Smooth muscle cell (in vitro differentiated cells): ENCODE measurements at regions not wholly inside any gene's neighbourhood (a gene's known extent, or its start where the extent isn't known, plus 50 kb on each side); places are given as distances from the start of the nearest gene placed in this dataset.

Experiments used
- DNase-seq: peaks from one replicate; lab custom pipeline; 2025; ENCODE audit not compliant: unreplicated experiment; lab: John Stamatoyannopoulos, UW
- H2AFZ ChIP-seq: fragments of 200-600 bp; sonication (generic); 2 replicates; pipeline ENCODE4 v1.6.0; 2016; ENCODE audit warnings: antibody characterized with exemption, low read depth, mild to moderate bottlenecking
- H3F3A ChIP-seq: fragments of 200-600 bp; sonication (generic); 2 replicates; pipeline ENCODE4 v1.6.0; 2017; ENCODE audit warnings: antibody characterized with exemption, low read depth
- H3K27ac ChIP-seq: fragments of 200-600 bp; sonication (generic); 2 replicates; pipeline ENCODE4 v1.5.1; 2016; ENCODE audit warnings: low read depth, mild to moderate bottlenecking
- H3K27me3 ChIP-seq: fragments of 200-600 bp; sonication (generic); 2 replicates; pipeline ENCODE4 v1.6.1; 2016; ENCODE audit warnings: low read depth, mild to moderate bottlenecking
- H3K36me3 ChIP-seq: fragments of 200-600 bp; sonication (generic); 2 replicates; pipeline ENCODE4 v1.5.1; 2016; ENCODE audit warnings: low read depth
- H3K4me1 ChIP-seq: fragments of 200-600 bp; sonication (generic); 2 replicates; pipeline ENCODE4 v1.5.1; 2016; ENCODE audit warnings: low read depth
- H3K4me2 ChIP-seq: fragments of 200-600 bp; sonication (generic); 2 replicates; pipeline ENCODE4 v1.6.0; 2016; ENCODE audit warnings: mild to moderate bottlenecking
- H3K4me3 ChIP-seq: fragments of 200-600 bp; sonication (generic); 2 replicates; pipeline ENCODE4 v1.5.1; 2016; ENCODE audit warnings: mild to moderate bottlenecking
- H3K79me2 ChIP-seq: fragments of 200-600 bp; sonication (generic); 2 replicates; pipeline ENCODE4 v1.6.0; 2016; ENCODE audit warnings: low read depth, mild to moderate bottlenecking
- H3K9ac ChIP-seq: fragments of 200-600 bp; sonication (generic); 2 replicates; pipeline ENCODE4 v1.6.0; 2016; ENCODE audit warnings: low read depth
- H3K9me3 ChIP-seq: fragments of 200-600 bp; sonication (generic); replicated peaks from 2 replicates; pipeline ENCODE4 v1.5.1; 2016; ENCODE audit warnings: low read depth
- H4K20me1 ChIP-seq: fragments of 200-600 bp; sonication (generic); 2 replicates; pipeline ENCODE4 v1.6.0; 2016; ENCODE audit warnings: low read depth
- CTCF ChIP-seq: fragments of 200-600 bp; sonication (generic); IDR thresholded peaks from 2 replicates; pipeline ENCODE4 v1.5.1; 2017; ENCODE audit warnings: borderline replicate concordance, mild to moderate bottlenecking, antibody characterized with exemption; ENCODE audit not compliant: insufficient read depth, poor library complexity, severe bottlenecking
- WGBS: methylation state at CpG from one replicate; pipeline ENCODE4 v1.1.7; 2016; ENCODE audit warnings: low lambda C conversion rate; 5-methylcytosine and 5-hydroxymethylcytosine counted together

DNA sequence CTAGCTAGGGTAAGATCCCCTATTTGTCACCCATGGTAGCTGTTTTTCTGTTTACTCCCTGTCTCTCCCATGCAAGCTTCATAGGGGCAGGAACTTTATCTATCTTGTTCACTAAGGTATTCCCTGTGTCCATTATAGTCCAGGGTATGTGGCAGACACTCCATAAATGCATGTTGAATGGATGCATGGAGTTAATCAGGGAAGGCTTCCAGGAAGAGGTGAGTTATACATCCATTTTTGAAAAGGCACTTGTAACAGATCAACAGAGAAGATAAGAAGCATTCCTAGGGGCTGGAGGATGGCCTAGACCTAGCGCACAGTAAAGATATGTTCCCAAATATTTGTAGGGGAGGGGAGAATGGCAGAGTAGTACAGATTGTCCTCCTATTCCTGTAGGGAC lies 130.3 kb downstream of the BUD13 start:
- Histone ChIP-seq H3F3A (no peaks in the 10 kb centered on the region), H3K4me3 (no peak overlapping the region), H3K9me3 (no peaks in the 10 kb centered on the region), H3K4me1 (no peaks in the 10 kb centered on the region), H4K20me1 (no peaks in the 10 kb centered on the region), H3K79me2 (no peaks in the 10 kb centered on the region), H3K27me3 (peaks cover 13% of the 10 kb centered on the region), H3K36me3 (no peaks in the 10 kb centered on the region), H2AFZ (no peak overlapping the region), H3K4me2 (no peak overlapping the region), H3K9ac (no peak overlapping the region), H3K27ac (no peak overlapping the region)
- no peak for DNase-seq
- WGBS, result 94% methylated on average over 1 of the region's 1 CpG
- TF ChIP-seq CTCF, result no peak

GRCh38 chr11:116641561-116642045 lies 131.2 kb downstream of the BUD13 start:
- no peaks in the 10 kb centered on the region for H3K9me3 ChIP-seq
- H3K36me3 ChIP-seq, result no peaks in the 10 kb centered on the region
- H3K27ac ChIP-seq, result no peak overlapping the region
- H4K20me1 ChIP-seq, result no peaks in the 10 kb centered on the region
- H3F3A ChIP-seq, result no peaks in the 10 kb centered on the region
- WGBS, result 25% methylated on average over 11 of the region's 11 CpGs
- no peak overlapping the region for H3K4me3 ChIP-seq
- no peaks in the 10 kb centered on the region for H3K79me2 ChIP-seq
- no peak overlapping the region for H3K9ac ChIP-seq
- H3K4me2 ChIP-seq, result no peak overlapping the region
- no peak for DNase-seq
- H3K4me1 ChIP-seq, result no peaks in the 10 kb centered on the region
- H3K27me3 ChIP-seq, result peaks cover 17% of the 10 kb centered on the region
- peak; percentile 69 for TF ChIP-seq CTCF
- no peak overlapping the region for H2AFZ ChIP-seq

- Histone ChIP-seq H3K27me3 (peaks cover 22% of the 10 kb centered on the region), H3F3A (no peaks in the 10 kb centered on the region), H3K27ac (no peak overlapping the region), H3K4me1 (no peaks in the 10 kb centered on the region), H3K4me2 (no peak overlapping the region), H3K9me3 (no peaks in the 10 kb centered on the region), H2AFZ (no peak overlapping the region), H3K36me3 (no peaks in the 10 kb centered on the region), H4K20me1 (no peaks in the 10 kb centered on the region), H3K79me2 (no peaks in the 10 kb centered on the region), H3K4me3 (no peak overlapping the region), H3K9ac (no peak overlapping the region)
- TF ChIP-seq CTCF, result no peak
- WGBS, result 89% methylated on average over 7 of the region's 7 CpGs
- DNase-seq, result no peak
Observed at GRCh38 chr11:116640641-116641402, 132.0 kb downstream of the BUD13 start.

GRCh38 chr11:116638463-116638862 lies 134.3 kb downstream of the BUD13 start:
- H3F3A ChIP-seq, result no peaks in the 10 kb centered on the region
- 87% methylated on average over 6 of the region's 6 CpGs for WGBS
- peaks cover 22% of the 10 kb centered on the region for H3K27me3 ChIP-seq
- no peaks in the 10 kb centered on the region for H4K20me1 ChIP-seq
- no peak for DNase-seq
- H3K4me2 ChIP-seq, result no peak overlapping the region
- H3K4me3 ChIP-seq, result no peak overlapping the region
- no peak for TF ChIP-seq CTCF
- H3K36me3 ChIP-seq, result no peaks in the 10 kb centered on the region
- no peak overlapping the region for H3K9ac ChIP-seq
- H3K27ac ChIP-seq, result no peak overlapping the region
- H3K79me2 ChIP-seq, result no peaks in the 10 kb centered on the region
- no peak overlapping the region for H2AFZ ChIP-seq
- no peaks in the 10 kb centered on the region for H3K4me1 ChIP-seq
- no peaks in the 10 kb centered on the region for H3K9me3 ChIP-seq
